GM12892 (cell line): ENCODE measurements at regions not wholly inside any gene's neighbourhood (a gene's known extent, or its start where the extent isn't known, plus 50 kb on each side); places are given as distances from the start of the nearest gene placed in this dataset.

Experiments
- POLR2A ChIP-seq: IDR thresholded peaks from 2 replicates; pipeline ENCODE4 v1.6.1; 2011; ENCODE audit warnings: low read depth, low read length, control low read depth
- TAF1 ChIP-seq: IDR thresholded peaks from 2 replicates; pipeline ENCODE4 v1.6.1; 2011; ENCODE audit warnings: low read depth, mild to moderate bottlenecking, control low read depth, low read length, borderline replicate concordance

DNA sequence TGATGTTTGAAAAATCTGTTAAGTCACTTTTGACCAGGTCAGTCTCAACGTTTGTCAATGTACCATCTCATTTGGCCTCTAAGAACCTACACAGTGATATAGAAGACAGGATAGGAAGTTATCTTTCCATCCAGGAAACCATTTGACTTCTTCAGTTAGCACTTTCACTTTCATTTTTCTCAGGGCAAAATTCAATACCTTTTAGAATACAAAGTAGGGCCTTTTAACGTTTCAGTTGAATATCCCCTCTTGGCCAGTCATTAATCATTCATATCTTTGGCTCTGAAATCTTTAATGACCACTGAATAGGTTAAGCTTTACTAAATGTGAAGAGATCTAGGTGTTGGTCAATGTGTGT, 101.1 kb upstream of the GNAQ start:
- TF ChIP-seq POLR2A (no peak), TAF1 (no peak)
